Astrocyte of the hippocampus (primary cell): ENCODE measurements at regions not wholly inside any gene's neighbourhood (a gene's known extent, or its start where the extent isn't known, plus 50 kb on each side); places are given as distances from the start of the nearest gene placed in this dataset.

Experiments
- DNase-seq: peaks from one replicate; pipeline ENCODE4 v3.0.0; 2011; ENCODE audit warnings: low read depth, low spot score

DNA sequence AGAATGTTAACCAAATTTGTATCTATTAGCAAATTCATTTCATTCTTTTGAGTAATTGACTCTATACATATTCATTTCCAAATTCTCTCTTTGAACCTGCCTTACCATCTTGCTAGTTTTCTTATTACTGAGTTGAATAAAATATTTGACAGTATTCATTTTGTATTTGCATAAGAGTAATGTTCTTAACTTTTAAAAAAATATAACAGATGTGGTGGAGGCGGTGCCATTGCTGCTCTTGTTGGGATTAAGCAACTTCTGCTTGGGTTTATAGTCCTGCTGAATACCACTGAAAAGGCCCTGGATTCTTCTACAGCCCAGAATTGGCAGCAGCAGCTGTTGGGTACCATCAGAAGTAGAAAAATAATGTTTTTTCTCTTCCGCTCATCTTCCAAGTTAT is 148.9 kb upstream of the PEX5L start:
- DNase-seq: no peak

GRCh38 chr3:180188512-180189309 is 152.0 kb upstream of the PEX5L start:
- DNase-seq: no peak

GRCh38 chr3:180189310-180189648 is 152.5 kb upstream of the PEX5L start:
- no peak for DNase-seq

GRCh38 chr3:180196658-180197057 is 159.9 kb upstream of the PEX5L start:
- no peak for DNase-seq

DNA sequence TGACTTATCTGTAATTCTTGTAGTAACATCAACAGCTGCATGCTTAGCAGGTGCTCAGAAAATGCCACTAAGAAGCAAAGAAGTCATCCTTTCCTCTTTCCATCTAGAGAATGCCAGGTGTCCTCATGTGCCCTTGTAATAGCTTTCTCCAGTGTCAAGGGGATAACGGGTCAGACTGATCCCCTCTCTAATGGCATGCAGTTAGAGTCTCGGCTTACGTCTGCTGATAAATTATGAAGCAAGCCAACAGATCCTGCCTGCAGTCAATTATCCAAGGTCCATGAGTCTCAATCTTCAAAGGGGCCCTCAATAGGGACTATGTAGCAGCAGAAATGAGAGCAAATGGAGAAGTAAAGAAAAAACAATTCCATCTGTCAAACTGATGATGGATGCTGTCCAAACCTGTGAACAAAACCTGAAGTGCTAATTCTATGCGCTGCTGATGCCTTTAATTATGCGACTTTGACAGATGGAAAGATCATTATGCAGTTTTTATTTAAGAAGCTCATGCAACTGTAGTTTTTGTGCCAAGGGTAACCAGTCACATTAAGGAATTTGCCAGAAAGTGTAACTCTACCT is 162.8 kb upstream of the PEX5L start:
- no peak for DNase-seq

GRCh38 chr3:180215866-180216265 is 179.1 kb upstream of the PEX5L start:
- DNase-seq: no peak

GRCh38 chr3:180223268-180223667 is 186.5 kb upstream of the PEX5L start:
- DNase-seq: no peak

DNA sequence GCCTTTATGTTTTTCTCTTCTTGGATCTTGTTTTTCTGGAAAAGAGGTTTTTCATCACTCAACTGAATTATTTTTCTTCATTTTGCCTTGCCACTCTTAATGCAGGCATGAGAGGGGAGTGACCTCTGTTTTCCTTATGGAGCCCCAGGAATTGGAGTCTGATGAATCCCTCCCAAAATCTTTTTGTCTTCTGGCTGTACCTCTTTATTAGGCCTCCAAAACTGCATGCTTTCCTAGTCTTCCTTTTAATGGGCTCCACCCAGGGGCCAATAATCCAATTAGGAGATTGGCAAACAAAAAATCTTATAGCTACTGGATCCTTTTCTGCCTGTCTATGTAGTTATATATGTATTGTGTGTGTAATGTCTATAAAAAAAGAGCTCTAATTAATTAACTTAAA is 192.4 kb upstream of the PEX5L start:
- peak; percentile 1 for DNase-seq

DNA sequence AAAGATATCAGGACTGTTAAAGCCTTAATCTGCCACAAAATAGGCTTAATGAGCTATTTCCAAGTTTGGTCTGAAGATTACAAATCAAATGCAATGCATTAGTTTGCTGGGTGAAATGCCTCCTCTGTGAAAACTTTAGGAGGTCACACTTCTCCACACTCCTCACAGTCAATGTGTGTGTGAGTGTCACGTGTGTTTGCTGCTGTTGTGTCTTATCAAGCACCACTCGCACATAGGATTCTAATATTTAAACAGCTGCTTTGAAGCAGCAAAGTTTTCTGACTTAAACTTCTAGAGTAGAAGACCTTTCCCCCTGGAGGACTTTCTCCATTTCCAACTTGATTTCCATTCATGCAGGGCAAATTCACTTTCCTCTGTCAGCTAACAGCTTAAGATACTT is 203.2 kb upstream of the PEX5L start:
- DNase-seq: no peak

GRCh38 chr3:180246688-180247195 is 210.0 kb upstream of the PEX5L start:
- no peak for DNase-seq

DNA sequence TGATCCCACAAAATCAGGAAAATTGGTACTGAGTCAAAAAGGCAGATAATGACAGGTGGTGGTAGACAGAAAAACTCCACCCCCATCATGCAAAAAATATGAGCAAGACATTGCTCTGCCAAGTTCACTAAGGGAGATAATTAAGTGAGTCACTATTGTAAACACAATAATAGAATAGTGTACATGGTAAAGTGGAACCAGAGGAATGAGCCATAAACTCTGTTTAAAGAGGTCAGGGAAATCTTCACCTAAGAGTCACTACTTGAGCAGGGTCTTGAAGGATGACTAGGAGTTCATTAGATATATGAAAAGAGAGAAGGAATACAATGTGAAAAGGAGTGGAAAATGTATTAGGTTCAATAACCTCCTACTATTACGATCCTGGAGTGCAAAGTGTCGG is 213.4 kb upstream of the PEX5L start:
- DNase-seq: no peak

GRCh38 chr3:180252683-180253082 is 215.9 kb upstream of the PEX5L start:
- DNase-seq: no peak

DNA sequence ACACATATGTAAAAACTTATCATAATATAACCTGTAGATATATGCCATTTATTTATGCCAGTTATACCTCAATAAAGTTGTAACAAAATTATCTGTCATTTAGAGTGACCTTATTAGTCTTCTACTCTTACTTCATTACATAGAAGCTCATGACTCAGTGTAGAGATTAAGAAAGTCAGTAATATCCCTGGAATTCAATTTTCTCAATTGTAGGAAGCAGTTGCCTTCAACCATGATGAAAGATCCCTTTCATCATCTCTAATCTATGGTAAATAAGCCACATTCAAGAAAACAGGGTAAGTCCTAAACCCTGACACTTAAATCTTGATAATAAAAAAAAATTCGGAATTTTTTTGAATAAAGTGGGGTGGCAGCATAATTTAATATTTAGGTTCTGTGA is 216.5 kb upstream of the PEX5L start:
- DNase-seq: no peak

DNA sequence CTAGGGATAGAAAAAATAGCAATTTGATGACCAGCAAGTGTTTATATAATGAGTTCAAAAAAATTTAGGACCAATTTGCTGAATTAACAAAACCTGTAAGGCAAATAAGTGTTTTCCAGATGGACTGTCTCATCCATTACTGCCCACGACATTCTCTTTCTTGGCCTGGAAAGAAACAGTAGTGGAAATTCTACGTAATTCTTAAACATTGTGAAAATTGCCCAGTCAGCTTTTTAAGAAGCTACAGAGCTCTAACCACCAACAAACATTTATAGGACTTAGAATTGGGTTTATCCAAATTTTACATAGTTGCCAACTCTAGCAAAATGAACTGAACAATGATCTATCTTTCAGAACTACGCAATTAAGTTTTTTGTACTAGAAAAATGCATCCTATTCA is 227.7 kb upstream of the PEX5L start:
- DNase-seq: no peak

DNA sequence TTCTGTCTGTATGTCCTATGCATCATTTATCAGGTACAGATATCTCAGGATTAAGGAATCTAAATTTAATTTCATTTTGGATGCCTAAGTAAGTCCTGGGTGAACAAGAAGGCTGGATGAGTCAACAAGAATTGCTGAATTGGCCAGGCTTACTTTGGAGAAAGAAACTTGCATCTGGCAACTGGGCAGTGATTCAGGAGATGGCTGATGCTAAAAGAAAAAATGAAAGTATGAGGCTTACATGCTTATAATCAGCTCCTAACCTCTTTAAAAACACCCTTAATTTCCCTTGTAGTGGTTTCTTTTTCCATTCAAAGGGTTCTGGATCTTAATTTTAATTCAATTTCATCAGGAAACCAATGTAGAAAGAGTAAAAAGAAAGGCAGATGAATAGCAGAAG is 228.8 kb upstream of the PEX5L start:
- DNase-seq: peak; percentile 7

DNA sequence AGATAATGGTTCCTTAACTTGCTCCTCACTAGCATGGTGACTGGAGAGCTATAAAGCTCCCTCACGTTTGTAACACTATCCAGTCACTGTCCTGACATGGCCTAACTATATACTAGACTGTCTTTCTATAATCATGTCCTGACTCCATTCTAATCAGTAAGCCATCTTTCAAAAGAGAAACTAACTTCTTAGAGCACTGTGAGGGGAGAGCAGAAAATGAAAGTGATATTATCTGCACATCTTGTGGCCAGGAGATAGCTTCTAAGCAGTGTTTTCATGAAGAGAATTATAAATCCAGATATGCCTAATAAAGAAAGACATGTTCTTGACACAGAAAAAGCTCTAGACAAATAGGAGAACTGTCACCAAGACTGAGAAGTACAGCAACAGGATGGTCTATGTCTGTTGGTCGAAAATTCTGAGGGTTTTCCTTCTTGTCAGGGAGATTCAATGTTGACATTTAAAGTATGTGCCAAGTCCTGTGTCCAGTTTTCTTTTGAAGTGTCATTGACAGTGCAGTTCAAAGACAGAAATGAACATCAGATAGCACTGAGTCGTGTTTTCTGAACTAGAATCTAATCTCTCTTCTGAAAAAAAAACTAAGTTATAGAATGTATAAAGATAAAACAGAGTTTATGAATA is 230.6 kb upstream of the PEX5L start:
- no peak for DNase-seq

GRCh38 chr3:180274536-180274935 is 237.8 kb upstream of the PEX5L start:
- no peak for DNase-seq

DNA sequence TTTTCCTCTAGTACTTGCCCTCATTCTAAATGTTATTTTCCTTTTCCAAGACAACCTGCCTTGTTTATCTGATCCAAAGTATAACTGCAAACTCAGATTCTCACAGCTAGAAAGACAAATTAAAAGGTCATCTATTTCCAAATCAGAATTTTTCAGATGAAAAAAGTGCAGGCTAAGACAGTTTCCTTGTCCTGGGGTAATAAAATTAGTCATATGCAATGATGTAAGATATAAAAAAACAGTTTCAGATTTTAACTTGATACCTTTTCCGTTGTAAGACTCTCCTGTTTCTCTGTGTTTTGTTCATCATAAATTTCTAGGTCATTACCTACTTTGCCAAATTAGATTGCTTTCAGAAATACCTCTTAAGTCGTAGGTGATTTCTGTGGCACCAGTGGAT is 238.4 kb upstream of the PEX5L start:
- DNase-seq: no peak

DNA sequence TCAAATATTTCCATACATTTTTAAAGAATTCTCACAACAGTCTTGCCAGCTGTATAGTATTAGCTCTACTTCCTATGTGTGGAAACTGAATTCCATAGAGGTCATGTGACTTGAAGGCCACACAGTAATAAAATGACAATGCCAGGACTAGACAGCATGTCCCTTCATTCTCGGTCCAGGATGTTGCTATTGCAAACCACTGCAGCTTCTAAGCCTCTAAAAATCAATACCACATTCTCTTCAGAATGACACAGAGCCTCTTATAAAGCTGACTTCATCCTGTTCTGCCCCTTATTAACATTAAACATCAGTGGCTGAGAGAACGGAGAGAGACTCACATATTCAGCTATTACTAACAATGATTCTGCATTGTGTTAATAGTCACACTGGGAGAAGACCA is 240.3 kb upstream of the PEX5L start:
- peak; percentile 2 for DNase-seq

DNA sequence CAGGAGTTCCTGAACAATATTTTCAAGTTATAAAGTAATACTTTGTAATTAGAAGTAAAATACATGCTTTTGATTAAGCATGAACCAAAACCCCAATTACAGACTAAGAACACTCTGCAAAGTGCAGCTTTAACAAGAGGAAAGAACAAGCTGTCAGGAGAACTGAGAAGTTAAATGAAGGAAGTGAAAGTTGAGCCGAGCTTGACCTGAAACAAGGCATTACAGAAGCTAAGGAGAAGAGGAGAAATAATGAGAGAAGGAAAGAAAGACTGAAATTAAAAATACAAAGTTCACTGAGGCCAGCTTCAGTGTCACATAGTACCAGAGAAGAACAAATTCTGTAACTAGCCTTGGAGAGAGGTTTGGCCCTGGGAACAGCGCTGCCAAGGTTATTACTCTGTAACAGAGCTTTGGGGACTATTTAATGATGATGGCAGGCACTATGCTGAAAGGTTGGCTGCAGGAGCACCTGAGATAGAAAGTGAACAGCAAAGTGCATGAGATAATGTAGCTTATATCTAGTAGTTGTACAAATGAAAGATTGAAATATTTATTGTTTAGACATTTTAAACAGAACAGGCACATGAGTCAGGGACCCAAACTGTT is 241.9 kb upstream of the PEX5L start:
- DNase-seq: no peak

DNA sequence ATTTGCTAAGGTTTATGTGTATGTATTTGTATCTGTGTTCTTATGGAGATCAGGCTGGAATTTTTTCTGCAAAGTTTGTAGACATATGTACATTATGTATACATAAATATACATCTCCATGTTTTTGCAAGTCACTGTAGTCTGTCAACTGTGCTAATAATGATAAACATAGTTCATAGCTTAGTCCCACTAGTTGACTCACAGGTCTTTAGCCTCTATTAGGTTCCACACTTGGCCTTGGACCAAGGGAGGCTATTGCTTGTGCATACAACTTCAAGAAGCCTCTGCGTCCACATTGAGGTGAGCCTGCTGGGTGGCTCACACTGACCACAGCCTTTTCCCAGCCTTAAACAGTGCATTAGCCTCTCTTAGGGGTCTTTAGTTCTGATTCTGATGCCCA is 243.8 kb upstream of the PEX5L start:
- no peak for DNase-seq

- no peak for DNase-seq
Observed at GRCh38 chr3:180282386-180282785, 245.6 kb upstream of the PEX5L start.

- no peak for DNase-seq
Observed at GRCh38 chr3:180283251-180283650, 246.5 kb upstream of the PEX5L start.
